Ishikawa (cell line): ENCODE measurements at regions not wholly inside any gene's neighbourhood (a gene's known extent, or its start where the extent isn't known, plus 50 kb on each side); places are given as distances from the start of the nearest gene placed in this dataset.

Experiments
- EGR1 ChIP-seq: IDR thresholded peaks from 2 replicates; pipeline ENCODE4 v1.6.1; 2012
- EP300 ChIP-seq: IDR thresholded peaks from 2 replicates; pipeline ENCODE4 v1.6.1; 2012; ENCODE audit warnings: borderline replicate concordance
- NFIC ChIP-seq: IDR thresholded peaks from 2 replicates; pipeline ENCODE4 v1.6.1; 2012
- REST ChIP-seq: IDR thresholded peaks from 2 replicates; pipeline ENCODE4 v1.6.1; 2012; ENCODE audit warnings: low read depth, mild to moderate bottlenecking
- TCF12 ChIP-seq: IDR thresholded peaks from 2 replicates; pipeline ENCODE4 v1.6.1; 2012; ENCODE audit warnings: low read depth
- TF ChIP-seq, protein P1 (sequence below): IDR thresholded peaks from 2 replicates; pipeline ENCODE4 v1.6.1; 2012
- TF ChIP-seq, protein P2 (sequence below): IDR thresholded peaks from 2 replicates; pipeline ENCODE4 v1.6.1; 2012

GRCh38 chr4:137881641-137882040 is 349.3 kb upstream of the PCDH18 start:
- no peak for TF ChIP-seq REST
- TF ChIP-seq, protein P1, sequence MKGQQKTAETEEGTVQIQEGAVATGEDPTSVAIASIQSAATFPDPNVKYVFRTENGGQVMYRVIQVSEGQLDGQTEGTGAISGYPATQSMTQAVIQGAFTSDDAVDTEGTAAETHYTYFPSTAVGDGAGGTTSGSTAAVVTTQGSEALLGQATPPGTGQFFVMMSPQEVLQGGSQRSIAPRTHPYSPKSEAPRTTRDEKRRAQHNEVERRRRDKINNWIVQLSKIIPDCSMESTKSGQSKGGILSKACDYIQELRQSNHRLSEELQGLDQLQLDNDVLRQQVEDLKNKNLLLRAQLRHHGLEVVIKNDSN, result no peak
- no peak for TF ChIP-seq EGR1
- no peak for TF ChIP-seq TCF12
- no peak for TF ChIP-seq NFIC
- no peak for TF ChIP-seq EP300
- TF ChIP-seq, protein P2, sequence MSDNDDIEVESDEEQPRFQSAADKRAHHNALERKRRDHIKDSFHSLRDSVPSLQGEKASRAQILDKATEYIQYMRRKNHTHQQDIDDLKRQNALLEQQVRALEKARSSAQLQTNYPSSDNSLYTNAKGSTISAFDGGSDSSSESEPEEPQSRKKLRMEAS, result no peak
